ENCODE measurements at regions not wholly inside any gene's neighbourhood (a gene's known extent, or its start where the extent isn't known, plus 50 kb on each side); places are given as distances from the start of the nearest gene placed in this dataset.

DNA sequence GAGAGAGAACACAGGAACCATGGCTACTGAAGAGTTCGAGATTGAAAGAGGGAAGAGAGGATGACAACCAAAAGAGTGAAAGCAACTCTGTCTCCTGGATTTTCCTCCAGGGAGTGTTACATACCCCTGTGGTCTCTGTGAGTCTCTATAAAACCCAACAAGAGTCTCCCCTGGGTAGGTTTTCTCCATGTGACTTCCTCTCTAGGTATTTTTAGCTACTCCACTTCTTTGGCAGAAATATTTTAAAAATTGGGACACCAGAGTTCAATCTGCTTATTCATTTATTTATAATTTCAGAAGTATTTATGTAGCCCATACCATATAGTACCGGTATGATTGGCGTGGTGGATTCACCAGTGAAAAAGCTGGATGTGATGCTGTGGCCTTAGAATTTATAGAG lies 671.7 kb upstream of the NR2F2 start:
- no peaks in the 10 kb centered on the region for H3K9me3 ChIP-seq
- no peaks in the 10 kb centered on the region for H3K27me3 ChIP-seq
- 77% methylated on average over 3 of the region's 3 CpGs for WGBS, 2 donors
- H3K27ac ChIP-seq: no peak overlapping the region
- no peak overlapping the region for H3K4me3 ChIP-seq
- DNase-seq: no peak
- H3K36me3 ChIP-seq: no peaks in the 10 kb centered on the region
- peaks cover 0 to 15% (median 7%) of the 10 kb centered on the region in 4 donors for H3K4me1 ChIP-seq
- TF ChIP-seq POLR2AphosphoS5 (IDR thresholded peaks at IDR 0.05) (no peak), POLR2A (IDR thresholded peaks at IDR 0.05) (no peak), EP300 (IDR thresholded peaks at IDR 0.05) (no peak)
- TF ChIP-seq, protein P1, sequence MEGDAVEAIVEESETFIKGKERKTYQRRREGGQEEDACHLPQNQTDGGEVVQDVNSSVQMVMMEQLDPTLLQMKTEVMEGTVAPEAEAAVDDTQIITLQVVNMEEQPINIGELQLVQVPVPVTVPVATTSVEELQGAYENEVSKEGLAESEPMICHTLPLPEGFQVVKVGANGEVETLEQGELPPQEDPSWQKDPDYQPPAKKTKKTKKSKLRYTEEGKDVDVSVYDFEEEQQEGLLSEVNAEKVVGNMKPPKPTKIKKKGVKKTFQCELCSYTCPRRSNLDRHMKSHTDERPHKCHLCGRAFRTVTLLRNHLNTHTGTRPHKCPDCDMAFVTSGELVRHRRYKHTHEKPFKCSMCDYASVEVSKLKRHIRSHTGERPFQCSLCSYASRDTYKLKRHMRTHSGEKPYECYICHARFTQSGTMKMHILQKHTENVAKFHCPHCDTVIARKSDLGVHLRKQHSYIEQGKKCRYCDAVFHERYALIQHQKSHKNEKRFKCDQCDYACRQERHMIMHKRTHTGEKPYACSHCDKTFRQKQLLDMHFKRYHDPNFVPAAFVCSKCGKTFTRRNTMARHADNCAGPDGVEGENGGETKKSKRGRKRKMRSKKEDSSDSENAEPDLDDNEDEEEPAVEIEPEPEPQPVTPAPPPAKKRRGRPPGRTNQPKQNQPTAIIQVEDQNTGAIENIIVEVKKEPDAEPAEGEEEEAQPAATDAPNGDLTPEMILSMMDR (IDR thresholded peaks at IDR 0.05): no peak
- intact Hi-C loops (cut with DNase I): no loop called here

DNA sequence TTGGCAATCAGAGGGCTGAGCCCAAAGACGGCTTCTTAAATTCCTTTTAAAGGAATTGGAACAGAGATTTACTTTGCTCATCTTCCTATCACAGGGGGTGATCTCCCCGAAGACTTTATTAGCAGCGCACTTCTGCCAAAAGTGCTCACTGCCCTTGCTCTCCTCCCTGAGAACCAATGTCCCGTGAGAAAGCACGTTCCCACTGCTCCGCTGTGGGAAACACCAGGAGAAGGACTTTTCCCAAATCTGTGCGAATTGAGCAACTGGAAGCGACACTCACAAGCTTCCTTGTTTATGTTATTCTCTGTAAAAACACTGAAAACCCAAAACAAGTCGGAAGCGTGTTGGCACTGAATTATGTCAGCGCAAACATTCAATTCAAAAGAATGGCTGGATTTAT lies 670.8 kb upstream of the NR2F2 start:
- TF ChIP-seq POLR2A (IDR thresholded peaks at IDR 0.05) (no peak), POLR2AphosphoS5 (IDR thresholded peaks at IDR 0.05) (no peak), EP300 (IDR thresholded peaks at IDR 0.05) (no peak)
- TF ChIP-seq, protein P1 (IDR thresholded peaks at IDR 0.05): no peak
- intact Hi-C loops (cut with DNase I): no loop called here
- no peak overlapping the region for H3K27ac ChIP-seq

DNA sequence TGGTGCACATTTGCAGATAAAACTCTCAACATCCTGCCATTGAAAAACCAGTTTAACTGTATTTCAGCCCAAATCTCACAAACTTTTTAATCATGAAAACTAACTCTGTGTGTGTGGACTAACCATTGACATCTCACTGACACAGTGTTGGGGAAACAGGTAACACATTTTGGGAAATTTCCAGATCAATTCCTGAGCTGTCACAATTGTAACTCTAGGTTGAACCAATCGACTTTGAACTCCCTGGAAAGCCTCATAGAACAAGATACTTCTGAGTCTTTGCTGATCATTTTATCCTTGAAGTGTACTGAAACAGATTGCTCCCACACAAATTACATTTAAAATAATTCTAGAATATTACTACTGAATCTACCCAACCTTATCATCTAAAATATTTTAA lies 667.9 kb upstream of the NR2F2 start:
- intact Hi-C loops (cut with DNase I): no loop called here
- Histone ChIP-seq H3K9me3 (no peaks in the 10 kb centered on the region), H3K4me3 (no peak overlapping the region), H3K27ac (no peak overlapping the region), H3K27me3 (no peaks in the 10 kb centered on the region), H3K36me3 (no peaks in the 10 kb centered on the region), H3K4me1 (peaks cover 0 to 13% (median 9%) of the 10 kb centered on the region in 4 donors)
- TF ChIP-seq EP300 (IDR thresholded peaks at IDR 0.05) (no peak), POLR2A (IDR thresholded peaks at IDR 0.05) (no peak), POLR2AphosphoS5 (IDR thresholded peaks at IDR 0.05) (no peak)
- TF ChIP-seq, protein P1 (IDR thresholded peaks at IDR 0.05): no peak
- DNase-seq: no peak
- 43 to 81% methylated on average over 1 of the region's 1 CpG for WGBS, 2 donors

More for the DNA sequence above, 670.8 kb upstream of the NR2F2 start:
- Histone ChIP-seq H3K9me3 (no peaks in the 10 kb centered on the region), H3K4me3 (no peak overlapping the region), H3K36me3 (no peaks in the 10 kb centered on the region), H3K27me3 (no peaks in the 10 kb centered on the region), H3K4me1 (peaks cover 0 to 21% (median 11%) of the 10 kb centered on the region in 4 donors)
- DNase-seq: no peak
- WGBS, 2 donors: 61 to 76% methylated on average over 11 of the region's 11 CpGs

DNA sequence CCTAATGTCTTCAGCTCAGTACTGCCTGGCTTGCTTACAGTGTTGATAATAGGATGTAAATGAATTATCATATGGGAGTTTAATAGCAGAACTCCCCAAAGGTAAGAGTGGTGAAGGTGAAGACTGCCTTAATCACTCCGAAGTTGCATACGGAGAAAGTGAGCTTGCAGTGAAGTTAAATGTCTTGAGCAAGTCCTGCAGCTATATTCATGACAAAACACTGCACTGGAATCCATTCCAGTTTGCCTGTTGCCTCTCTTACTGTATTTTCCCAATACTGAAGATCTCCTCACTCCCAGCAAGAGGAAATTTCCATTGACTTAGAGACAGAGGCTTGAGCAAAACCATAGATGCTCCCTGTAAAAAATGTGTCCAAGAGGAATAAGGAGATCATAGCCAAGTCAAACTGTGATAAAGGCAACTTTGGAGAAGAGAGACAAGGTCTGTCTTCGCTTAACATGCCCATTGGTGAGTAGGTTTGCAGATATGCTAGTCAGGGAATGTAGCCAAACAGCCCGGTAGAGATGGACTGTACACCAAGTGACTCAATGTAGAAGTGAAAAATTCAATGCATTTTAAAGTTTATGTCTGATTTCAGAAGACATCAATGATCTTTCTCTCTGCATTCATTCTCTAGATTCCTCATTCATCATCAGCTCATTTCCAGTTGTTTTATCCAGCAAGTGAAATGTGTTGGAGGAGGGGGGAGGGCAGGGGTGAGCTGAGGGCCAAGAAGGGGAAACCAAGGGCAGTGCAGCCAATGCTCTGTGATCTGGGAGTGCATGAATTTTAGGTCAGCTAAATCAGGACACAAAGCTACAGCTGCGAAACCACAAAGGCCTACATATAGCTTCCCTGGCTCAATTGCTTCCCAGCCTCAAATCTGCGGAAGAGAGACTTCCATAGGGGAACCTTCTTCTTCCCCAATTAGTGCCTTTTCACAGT lies 667.1 kb upstream of the NR2F2 start:
- no peak overlapping the region for H3K27ac ChIP-seq
- peaks cover 0 to 13% (median 9%) of the 10 kb centered on the region in 4 donors for H3K4me1 ChIP-seq
- intact Hi-C loops (cut with DNase I): no loop called here
- H3K27me3 ChIP-seq: no peaks in the 10 kb centered on the region
- no peak for DNase-seq
- H3K9me3 ChIP-seq: no peaks in the 10 kb centered on the region
- TF ChIP-seq POLR2A (IDR thresholded peaks at IDR 0.05) (no peak), POLR2AphosphoS5 (IDR thresholded peaks at IDR 0.05) (no peak), EP300 (IDR thresholded peaks at IDR 0.05) (no peak)
- no peak overlapping the region for H3K4me3 ChIP-seq
- 76 to 84% methylated on average over 6 of the region's 6 CpGs for WGBS, 2 donors
- H3K36me3 ChIP-seq: no peaks in the 10 kb centered on the region

DNA sequence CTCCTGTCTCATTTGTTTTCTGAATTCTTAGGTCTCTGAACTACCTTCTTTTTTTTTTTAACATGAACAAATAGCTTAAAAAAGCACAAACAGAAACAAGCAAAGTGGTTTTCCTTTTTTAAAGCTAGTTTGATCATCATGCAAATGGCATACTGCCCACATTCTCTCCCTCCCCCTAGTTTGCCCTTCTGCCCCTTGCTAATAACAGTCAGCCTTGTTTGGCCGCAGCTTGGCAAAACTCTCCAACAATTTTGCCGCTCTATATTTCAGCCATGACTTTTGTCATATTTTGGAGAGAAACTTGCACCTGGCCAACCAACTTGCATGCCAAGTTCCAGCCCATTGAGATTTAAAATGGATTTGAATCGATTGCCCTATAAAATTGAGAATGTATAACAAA lies 666.0 kb upstream of the NR2F2 start:
- Histone ChIP-seq H3K4me3 (no peak overlapping the region), H3K36me3 (no peaks in the 10 kb centered on the region), H3K4me1 (peaks cover 0 to 13% (median 9%) of the 10 kb centered on the region in 4 donors), H3K9me3 (no peaks in the 10 kb centered on the region), H3K27ac (no peak overlapping the region), H3K27me3 (no peaks in the 10 kb centered on the region)
- TF ChIP-seq, protein P1 (IDR thresholded peaks at IDR 0.05): no peak
- TF ChIP-seq EP300 (IDR thresholded peaks at IDR 0.05) (no peak), POLR2A (IDR thresholded peaks at IDR 0.05) (no peak), POLR2AphosphoS5 (IDR thresholded peaks at IDR 0.05) (no peak)
- intact Hi-C loops (cut with DNase I): no loop called here
- 45 to 64% methylated on average over 3 of the region's 3 CpGs for WGBS, 2 donors
- DNase-seq: no peak
